Fibroblast of mammary gland (primary cell): ENCODE measurements at regions not wholly inside any gene's neighbourhood (a gene's known extent, or its start where the extent isn't known, plus 50 kb on each side); places are given as distances from the start of the nearest gene placed in this dataset.

Experiments used
- DNase-seq: peaks from one replicate; pipeline ENCODE4 v3.0.0-alpha.2; 2010; ENCODE audit warnings: low read depth
- H3K4me3 ChIP-seq: 2 replicates; pipeline ENCODE4 v1.5.1; 2011; ENCODE audit warnings: low read depth, mild to moderate bottlenecking, low read length, moderate library complexity; ENCODE audit not compliant: control insufficient read depth
- TF ChIP-seq, protein P1 (sequence below): conservative IDR thresholded peaks from 2 replicates; pipeline ENCODE4 v1.5.1; 2011; ENCODE audit warnings: low read depth, low read length, inconsistent platforms; ENCODE audit not compliant: control insufficient read depth, insufficient read depth

DNA sequence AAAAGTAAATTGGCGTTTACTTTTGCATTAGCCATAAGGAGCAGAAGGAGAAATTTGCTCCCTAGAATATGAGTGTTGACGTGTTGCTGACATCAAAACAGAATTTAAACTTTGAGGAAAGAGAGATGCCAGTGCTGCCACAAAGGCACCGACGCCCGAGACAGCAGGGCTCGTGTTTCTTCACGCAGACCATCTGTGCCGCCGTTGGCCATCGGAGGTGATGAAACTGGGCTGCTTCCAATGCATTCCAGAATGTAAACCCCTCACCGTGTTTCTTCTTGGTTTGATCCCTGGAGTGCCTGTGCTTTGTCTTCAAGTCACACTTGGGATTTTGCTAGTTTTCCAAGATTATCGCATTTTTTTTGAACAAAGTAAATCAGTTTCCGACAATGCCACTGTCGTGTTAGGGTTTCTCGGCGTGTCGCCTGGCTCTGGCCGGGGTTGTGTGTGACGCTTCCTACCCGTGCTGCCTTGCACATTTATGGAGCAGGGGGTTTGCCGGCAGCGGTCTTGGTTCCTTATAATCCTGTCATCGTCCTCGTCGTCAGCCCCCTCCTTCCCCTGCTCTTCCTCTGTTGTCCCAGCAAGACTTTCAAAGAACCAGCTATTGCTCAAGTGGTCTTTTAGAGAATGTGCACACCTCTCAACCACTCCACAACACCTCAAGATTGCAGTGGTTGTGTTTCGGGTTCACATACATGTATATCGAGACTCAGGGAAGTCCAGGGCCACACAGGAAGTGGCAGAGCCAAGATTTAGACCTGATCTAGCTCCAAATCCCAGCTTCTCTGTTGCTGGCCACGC is 103.9 kb downstream of the METRNL start:
- no peak overlapping the region for H3K4me3 ChIP-seq
- no peak for DNase-seq

GRCh38 chr17:83183951-83184506 is 104.6 kb downstream of the METRNL start:
- TF ChIP-seq, protein P1, sequence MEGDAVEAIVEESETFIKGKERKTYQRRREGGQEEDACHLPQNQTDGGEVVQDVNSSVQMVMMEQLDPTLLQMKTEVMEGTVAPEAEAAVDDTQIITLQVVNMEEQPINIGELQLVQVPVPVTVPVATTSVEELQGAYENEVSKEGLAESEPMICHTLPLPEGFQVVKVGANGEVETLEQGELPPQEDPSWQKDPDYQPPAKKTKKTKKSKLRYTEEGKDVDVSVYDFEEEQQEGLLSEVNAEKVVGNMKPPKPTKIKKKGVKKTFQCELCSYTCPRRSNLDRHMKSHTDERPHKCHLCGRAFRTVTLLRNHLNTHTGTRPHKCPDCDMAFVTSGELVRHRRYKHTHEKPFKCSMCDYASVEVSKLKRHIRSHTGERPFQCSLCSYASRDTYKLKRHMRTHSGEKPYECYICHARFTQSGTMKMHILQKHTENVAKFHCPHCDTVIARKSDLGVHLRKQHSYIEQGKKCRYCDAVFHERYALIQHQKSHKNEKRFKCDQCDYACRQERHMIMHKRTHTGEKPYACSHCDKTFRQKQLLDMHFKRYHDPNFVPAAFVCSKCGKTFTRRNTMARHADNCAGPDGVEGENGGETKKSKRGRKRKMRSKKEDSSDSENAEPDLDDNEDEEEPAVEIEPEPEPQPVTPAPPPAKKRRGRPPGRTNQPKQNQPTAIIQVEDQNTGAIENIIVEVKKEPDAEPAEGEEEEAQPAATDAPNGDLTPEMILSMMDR: no peak
- no peak for DNase-seq
- H3K4me3 ChIP-seq: no peak overlapping the region

More for the DNA sequence above, 103.9 kb downstream of the METRNL start:
- TF ChIP-seq, protein P1: no peak

GRCh38 chr17:83185023-83186002 is 105.9 kb downstream of the METRNL start:
- no peak overlapping the region for H3K4me3 ChIP-seq
- TF ChIP-seq, protein P1: no peak
- no peak for DNase-seq

- no peak overlapping the region for H3K4me3 ChIP-seq
- TF ChIP-seq, protein P1: no peak
- DNase-seq: no peak
Observed at GRCh38 chr17:83186226-83186625, 106.8 kb downstream of the METRNL start.

DNA sequence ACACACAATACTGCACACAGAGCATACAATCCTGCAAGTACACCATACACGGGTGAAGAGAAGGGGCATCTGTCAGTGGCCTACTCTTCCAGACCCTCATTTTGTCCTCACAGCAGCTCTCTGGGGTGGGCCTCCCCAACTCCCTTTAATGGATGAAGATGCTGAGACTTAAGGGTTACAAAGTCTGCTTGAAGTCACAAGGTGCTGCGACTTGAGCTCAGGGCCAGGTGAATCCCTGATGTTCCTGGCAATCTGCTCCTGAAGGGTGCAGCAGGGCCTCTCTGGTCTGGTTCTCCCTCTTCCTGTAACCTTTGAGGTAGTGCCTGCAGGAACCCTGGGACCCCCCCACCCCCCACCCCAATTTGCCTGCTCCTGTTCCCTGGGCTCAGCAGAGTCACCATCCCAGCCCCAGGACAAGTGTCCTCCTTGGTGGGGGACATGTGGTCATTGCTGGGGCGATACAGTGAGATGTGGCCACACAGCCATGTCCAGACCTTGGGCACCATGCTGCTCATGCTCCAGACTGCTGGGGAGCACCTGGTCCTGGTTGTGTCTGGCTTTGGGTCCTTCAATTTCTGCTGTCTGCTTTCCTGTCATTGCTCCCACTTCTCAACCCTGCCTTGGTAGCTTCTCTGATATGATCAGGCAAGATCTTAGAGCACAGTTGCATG is 107.5 kb downstream of the METRNL start:
- no peak overlapping the region for H3K4me3 ChIP-seq
- TF ChIP-seq, protein P1: no peak
- no peak for DNase-seq

- no peak overlapping the region for H3K4me3 ChIP-seq
- TF ChIP-seq, protein P1: no peak
- DNase-seq: no peak
Observed at GRCh38 chr17:83187782-83188311, 108.4 kb downstream of the METRNL start.
